ENCODE measurements at regions not wholly inside any gene's neighbourhood (a gene's known extent, or its start where the extent isn't known, plus 50 kb on each side); places are given as distances from the start of the nearest gene placed in this dataset.

GRCh38 chr6:51526049-51526448 is 561.4 kb downstream of the PKHD1 start:
- TF ChIP-seq CTCF (IDR thresholded peaks at IDR 0.05; ENCODE audit: control extremely low read depth, extremely low read depth): no peak
- ATAC-seq (ENCODE audit: insufficient read depth, low FRiP score): no peak
- Histone ChIP-seq H3K9me3 (ENCODE audit: control insufficient read depth in 4 of 4, insufficient read depth in 3 of 4, low read length in 3 of 4) (no peaks in the 10 kb centered on the region), H3K27me3 (ENCODE audit: control insufficient read depth in 3 of 3, insufficient read depth in 3 of 3, low read length in 2 of 3) (no peaks in the 10 kb centered on the region), H3K9ac (ENCODE audit: insufficient read depth in 1 of 2, low read length in 2 of 2) (no peak overlapping the region), H3K4me3 (no peak overlapping the region), H3K4me1 (ENCODE audit: control insufficient read depth in 5 of 5, insufficient read depth in 5 of 5, low read length in 5 of 5) (no peaks in the 10 kb centered on the region), H3K36me3 (ENCODE audit: control insufficient read depth in 4 of 4, insufficient read depth in 4 of 4, low read length in 4 of 4) (no peaks in the 10 kb centered on the region), H3K27ac (ENCODE audit: low read depth in 1 of 2, low read length in 1 of 2) (no peak overlapping the region)
- no peak for DNase-seq
- WGBS, 2 donors: 93 to 94% methylated on average over 3 of the region's 3 CpGs

- Histone ChIP-seq H3K36me3 (ENCODE audit: control insufficient read depth in 4 of 4, insufficient read depth in 4 of 4, low read length in 4 of 4) (no peaks in the 10 kb centered on the region), H3K9me3 (ENCODE audit: control insufficient read depth in 4 of 4, insufficient read depth in 3 of 4, low read length in 3 of 4) (no peaks in the 10 kb centered on the region), H3K9ac (ENCODE audit: insufficient read depth in 1 of 2, low read length in 2 of 2) (no peak overlapping the region), H3K27me3 (ENCODE audit: control insufficient read depth in 3 of 3, insufficient read depth in 3 of 3, low read length in 2 of 3) (no peaks in the 10 kb centered on the region), H3K27ac (ENCODE audit: low read depth in 1 of 2, low read length in 1 of 2) (no peak overlapping the region), H3K4me3 (no peak overlapping the region), H3K4me1 (ENCODE audit: control insufficient read depth in 5 of 5, insufficient read depth in 5 of 5, low read length in 5 of 5) (no peaks in the 10 kb centered on the region)
- TF ChIP-seq CTCF (IDR thresholded peaks at IDR 0.05; ENCODE audit: control extremely low read depth, extremely low read depth): no peak
- no peak for ATAC-seq (ENCODE audit: insufficient read depth, low FRiP score)
- WGBS, 2 donors: 67 to 94% methylated on average over 4 to 5 of the region's 5 CpGs
- DNase-seq: no peak
These were observed 560.5 kb downstream of the PKHD1 start for GRCh38 chr6:51526922-51527321.

GRCh38 chr6:51528556-51528955 is 558.9 kb downstream of the PKHD1 start:
- DNase-seq (no peak), ATAC-seq (ENCODE audit: insufficient read depth, low FRiP score) (no peak)
- TF ChIP-seq CTCF (IDR thresholded peaks at IDR 0.05; ENCODE audit: control extremely low read depth, extremely low read depth): no peak
- no peak overlapping the region for H3K9ac ChIP-seq (ENCODE audit: insufficient read depth in 1 of 2, low read length in 2 of 2)
- H3K36me3 ChIP-seq (ENCODE audit: control insufficient read depth in 4 of 4, insufficient read depth in 4 of 4, low read length in 4 of 4): no peaks in the 10 kb centered on the region
- H3K27ac ChIP-seq (ENCODE audit: low read depth in 1 of 2, low read length in 1 of 2): no peak overlapping the region
- 89 to 93% methylated on average over 1 of the region's 1 CpG for WGBS, 2 donors
- H3K4me1 ChIP-seq (ENCODE audit: control insufficient read depth in 5 of 5, insufficient read depth in 5 of 5, low read length in 5 of 5): no peaks in the 10 kb centered on the region
- no peak overlapping the region for H3K4me3 ChIP-seq
- no peaks in the 10 kb centered on the region for H3K27me3 ChIP-seq (ENCODE audit: control insufficient read depth in 3 of 3, insufficient read depth in 3 of 3, low read length in 2 of 3)
- no peaks in the 10 kb centered on the region for H3K9me3 ChIP-seq (ENCODE audit: control insufficient read depth in 4 of 4, insufficient read depth in 3 of 4, low read length in 3 of 4)

- 82 to 84% methylated on average over 1 of the region's 1 CpG for WGBS, 2 donors
- Histone ChIP-seq H3K9ac (ENCODE audit: insufficient read depth in 1 of 2, low read length in 2 of 2) (no peak overlapping the region), H3K4me1 (ENCODE audit: control insufficient read depth in 5 of 5, insufficient read depth in 5 of 5, low read length in 5 of 5) (no peaks in the 10 kb centered on the region), H3K27me3 (ENCODE audit: control insufficient read depth in 3 of 3, insufficient read depth in 3 of 3, low read length in 2 of 3) (no peaks in the 10 kb centered on the region), H3K4me3 (no peak overlapping the region), H3K27ac (ENCODE audit: low read depth in 1 of 2, low read length in 1 of 2) (no peak overlapping the region), H3K9me3 (ENCODE audit: control insufficient read depth in 4 of 4, insufficient read depth in 3 of 4, low read length in 3 of 4) (no peaks in the 10 kb centered on the region), H3K36me3 (ENCODE audit: control insufficient read depth in 4 of 4, insufficient read depth in 4 of 4, low read length in 4 of 4) (no peaks in the 10 kb centered on the region)
- ATAC-seq (ENCODE audit: insufficient read depth, low FRiP score) (no peak), DNase-seq (no peak)
- TF ChIP-seq CTCF (IDR thresholded peaks at IDR 0.05; ENCODE audit: control extremely low read depth, extremely low read depth): no peak
These were observed 558.2 kb downstream of the PKHD1 start for GRCh38 chr6:51529240-51529639.
